ENCODE measurements at regions not wholly inside any gene's neighbourhood (a gene's known extent, or its start where the extent isn't known, plus 50 kb on each side); places are given as distances from the start of the nearest gene placed in this dataset.

DNA sequence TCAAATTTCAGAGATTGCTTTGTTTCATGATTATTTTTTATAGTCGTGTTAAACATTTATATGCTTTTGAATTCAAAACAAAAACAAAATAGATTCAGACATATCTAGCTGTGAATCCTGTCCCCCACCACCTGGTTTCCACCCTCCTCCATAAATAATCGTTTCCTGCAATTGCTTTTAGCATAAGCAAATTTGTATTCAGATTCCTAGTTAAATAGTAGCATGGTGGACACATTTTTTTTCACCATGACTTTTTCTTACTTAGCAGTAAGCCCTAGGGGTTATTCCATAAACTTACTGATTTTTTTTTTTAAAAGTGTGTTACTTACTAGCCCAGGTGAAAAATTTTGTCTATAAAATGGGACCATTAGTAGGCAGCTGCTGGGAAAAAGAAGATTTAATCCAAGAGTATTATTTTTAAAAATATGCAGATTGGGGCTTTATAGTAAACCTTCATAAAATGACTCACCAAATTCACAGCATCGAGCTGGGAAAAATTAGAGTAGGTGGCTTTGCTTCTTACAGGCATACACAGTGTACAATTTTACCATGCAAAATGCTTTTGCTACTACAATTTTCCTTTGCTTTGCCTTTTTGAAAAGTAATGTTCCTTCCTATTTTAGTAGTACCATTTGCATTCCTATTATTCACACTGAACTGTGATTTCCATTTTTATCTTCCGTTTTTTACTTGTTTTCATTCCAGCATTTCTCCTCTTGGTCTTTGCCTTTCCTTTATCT is 117.8 kb downstream of the BTG1 start:
- DNase-seq (ENCODE audit: insufficient read length, low spot score) (no peak), FAIRE-seq (peak; percentile 57)
- no peak for TF ChIP-seq TAF1 (IDR thresholded peaks at IDR 0.05; ENCODE audit: low read depth, low read length)
- TF ChIP-seq SPI1 (IDR thresholded peaks at IDR 0.05; ENCODE audit: low read depth, low read length), result no peak
- TF ChIP-seq POU2F2 (IDR thresholded peaks at IDR 0.05; ENCODE audit: low read depth, low read length), result no peak
- no peak for TF ChIP-seq POLR2AphosphoS5 (IDR thresholded peaks at IDR 0.05; ENCODE audit: low read depth, low read length)
- TF ChIP-seq PAX5 (IDR thresholded peaks at IDR 0.05; ENCODE audit: insufficient read depth, low read length, severe bottlenecking), result no peak
- TF ChIP-seq POLR2A (IDR thresholded peaks at IDR 0.05; ENCODE audit: low read depth, low read length), result no peak

DNA sequence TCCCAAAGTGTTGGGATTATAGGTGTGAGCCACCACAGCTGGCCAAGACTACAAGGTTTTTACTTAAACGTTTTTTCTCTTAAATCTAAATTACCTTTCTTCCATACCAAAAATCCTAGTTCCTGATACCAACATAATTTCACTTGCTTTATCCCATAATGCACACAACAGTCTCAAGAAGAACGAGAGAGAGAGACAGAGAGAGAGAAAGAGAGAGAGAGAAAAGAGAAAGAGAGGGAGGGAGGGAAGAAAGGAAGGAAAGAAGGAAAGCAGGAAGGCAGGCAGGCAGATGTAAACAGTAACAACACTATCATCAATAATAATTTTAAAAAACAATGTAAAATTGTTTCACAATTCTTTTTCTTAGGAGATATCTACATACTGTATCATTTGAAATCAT is 118.4 kb downstream of the BTG1 start:
- TF ChIP-seq POLR2A (IDR thresholded peaks at IDR 0.05; ENCODE audit: low read depth, low read length) (no peak), POU2F2 (IDR thresholded peaks at IDR 0.05; ENCODE audit: low read depth, low read length) (no peak), TAF1 (IDR thresholded peaks at IDR 0.05; ENCODE audit: low read depth, low read length) (no peak), PAX5 (IDR thresholded peaks at IDR 0.05; ENCODE audit: insufficient read depth, low read length, severe bottlenecking) (no peak), SPI1 (IDR thresholded peaks at IDR 0.05; ENCODE audit: low read depth, low read length) (no peak), POLR2AphosphoS5 (IDR thresholded peaks at IDR 0.05; ENCODE audit: low read depth, low read length) (no peak)
- DNase-seq (ENCODE audit: insufficient read length, low spot score), result no peak
- no peak for FAIRE-seq

DNA sequence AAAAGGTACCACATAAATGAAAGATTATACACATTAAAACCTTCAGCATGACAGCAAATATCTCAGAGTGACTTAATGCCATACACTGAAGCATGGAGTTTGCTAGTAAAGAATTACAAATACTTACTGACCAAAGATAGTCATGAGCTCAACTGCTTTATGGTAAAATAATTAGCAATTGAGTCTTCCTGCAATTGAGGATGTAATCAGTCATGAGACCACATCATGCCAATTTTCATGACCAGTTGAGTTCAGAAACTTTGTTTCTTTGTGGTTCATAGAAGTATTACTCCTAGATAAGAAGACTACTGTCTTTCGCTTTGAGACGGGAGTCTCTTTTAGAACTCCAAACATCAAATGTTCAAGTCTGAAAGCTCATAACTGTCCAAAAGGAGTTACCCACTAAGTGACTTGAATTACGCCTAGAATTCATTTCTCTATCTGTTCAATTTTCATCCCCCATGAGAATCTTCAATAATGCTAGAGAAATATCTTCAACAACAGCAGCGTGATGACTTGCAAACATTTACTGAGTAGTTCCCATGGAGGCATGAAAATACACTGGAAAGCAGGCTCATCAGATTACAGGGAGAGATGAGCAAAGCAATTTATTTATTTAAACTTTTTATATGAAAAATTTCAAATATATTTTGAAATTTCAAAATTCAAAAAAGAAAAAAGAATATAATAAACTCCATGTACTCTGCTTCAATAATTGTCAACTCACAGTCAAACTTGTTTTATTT is 120.0 kb downstream of the BTG1 start:
- TF ChIP-seq PAX5 (IDR thresholded peaks at IDR 0.05; ENCODE audit: insufficient read depth, low read length, severe bottlenecking), result no peak
- FAIRE-seq (no peak), DNase-seq (ENCODE audit: insufficient read length, low spot score) (no peak)

DNA sequence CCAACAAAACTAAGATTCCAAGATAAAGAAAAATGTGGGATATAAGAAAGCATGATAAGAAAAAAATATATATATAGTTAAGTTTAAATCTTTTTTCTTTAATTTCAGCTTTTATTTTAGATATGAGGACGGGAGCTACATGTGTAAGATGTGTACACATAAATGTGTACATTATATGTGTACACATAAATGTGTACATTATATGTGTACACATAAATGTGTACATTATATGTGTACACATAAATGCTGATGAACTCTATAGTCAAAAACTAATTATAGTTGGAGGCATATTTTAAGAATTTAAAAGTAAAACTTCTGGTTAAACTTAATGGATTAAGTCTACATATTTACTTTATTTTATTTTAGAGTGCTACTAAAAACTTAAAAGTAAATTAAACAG is 123.6 kb downstream of the BTG1 start:
- no peak for FAIRE-seq
- no peak for DNase-seq (ENCODE audit: insufficient read length, low spot score)
- no peak for TF ChIP-seq PAX5 (IDR thresholded peaks at IDR 0.05; ENCODE audit: insufficient read depth, low read length, severe bottlenecking)
- no peak for TF ChIP-seq SPI1 (IDR thresholded peaks at IDR 0.05; ENCODE audit: low read depth, low read length)
- no peak for TF ChIP-seq POLR2AphosphoS5 (IDR thresholded peaks at IDR 0.05; ENCODE audit: low read depth, low read length)
- no peak for TF ChIP-seq POU2F2 (IDR thresholded peaks at IDR 0.05; ENCODE audit: low read depth, low read length)
- TF ChIP-seq POLR2A (IDR thresholded peaks at IDR 0.05; ENCODE audit: low read depth, low read length), result no peak
- no peak for TF ChIP-seq TAF1 (IDR thresholded peaks at IDR 0.05; ENCODE audit: low read depth, low read length)

DNA sequence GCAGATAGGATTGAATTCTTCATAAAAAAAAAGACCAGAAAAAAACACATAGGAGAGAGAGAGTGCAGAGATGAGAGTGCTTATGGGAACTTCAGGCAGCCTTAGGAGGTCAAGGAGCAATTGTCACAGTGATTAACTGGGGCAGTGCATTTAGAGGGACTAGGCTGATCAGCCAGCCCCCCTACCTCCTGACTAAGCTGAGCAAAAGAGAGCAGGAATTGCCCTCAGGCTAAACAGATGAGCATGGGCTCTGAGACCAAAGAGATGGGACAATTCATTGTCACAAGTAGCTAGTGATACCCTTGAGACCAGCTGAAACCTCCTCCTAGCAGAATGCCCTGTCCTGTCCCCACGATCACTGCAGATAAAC is 124.0 kb downstream of the BTG1 start:
- no peak for FAIRE-seq
- DNase-seq (ENCODE audit: insufficient read length, low spot score), result no peak
- TF ChIP-seq POLR2AphosphoS5 (IDR thresholded peaks at IDR 0.05; ENCODE audit: low read depth, low read length), result no peak
- no peak for TF ChIP-seq PAX5 (IDR thresholded peaks at IDR 0.05; ENCODE audit: insufficient read depth, low read length, severe bottlenecking)
- no peak for TF ChIP-seq POLR2A (IDR thresholded peaks at IDR 0.05; ENCODE audit: low read depth, low read length)
- TF ChIP-seq TAF1 (IDR thresholded peaks at IDR 0.05; ENCODE audit: low read depth, low read length), result no peak
- no peak for TF ChIP-seq SPI1 (IDR thresholded peaks at IDR 0.05; ENCODE audit: low read depth, low read length)
- TF ChIP-seq POU2F2 (IDR thresholded peaks at IDR 0.05; ENCODE audit: low read depth, low read length), result no peak

DNA sequence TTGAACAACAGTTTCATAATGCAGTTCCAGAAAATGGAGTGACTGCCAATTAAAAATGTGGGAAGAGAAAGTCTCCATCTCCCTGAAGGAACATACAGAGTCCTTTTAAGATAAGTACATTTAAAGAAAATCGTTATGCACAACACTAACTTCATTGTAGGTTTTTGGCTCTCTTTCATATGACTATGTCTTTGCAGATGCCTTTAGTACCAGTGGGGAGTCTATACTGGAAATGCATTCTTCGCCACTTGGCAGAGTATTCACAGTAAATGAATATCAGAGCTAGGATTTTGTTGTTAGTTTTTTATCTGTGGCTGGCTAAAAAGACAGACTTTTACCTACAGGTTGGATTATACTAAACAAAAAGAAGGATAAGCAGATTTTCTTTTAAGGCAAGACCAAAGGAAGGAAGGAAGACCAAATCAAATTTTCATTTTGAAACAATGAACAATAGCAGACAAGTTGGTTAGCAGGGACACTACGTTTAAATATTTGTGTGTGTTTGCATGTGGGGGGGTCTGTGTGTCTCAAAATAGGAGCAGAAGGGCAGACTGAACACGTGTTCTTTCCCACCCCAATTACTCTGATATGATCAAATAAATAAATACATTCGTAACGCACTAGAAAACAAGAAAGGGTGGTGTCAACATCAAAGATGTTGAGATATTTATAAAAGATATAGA is 124.5 kb downstream of the BTG1 start:
- TF ChIP-seq POU2F2 (IDR thresholded peaks at IDR 0.05; ENCODE audit: low read depth, low read length), result no peak
- no peak for TF ChIP-seq TAF1 (IDR thresholded peaks at IDR 0.05; ENCODE audit: low read depth, low read length)
- no peak for TF ChIP-seq SPI1 (IDR thresholded peaks at IDR 0.05; ENCODE audit: low read depth, low read length)
- TF ChIP-seq POLR2A (IDR thresholded peaks at IDR 0.05; ENCODE audit: low read depth, low read length), result no peak
- TF ChIP-seq PAX5 (IDR thresholded peaks at IDR 0.05; ENCODE audit: insufficient read depth, low read length, severe bottlenecking), result no peak
- no peak for TF ChIP-seq POLR2AphosphoS5 (IDR thresholded peaks at IDR 0.05; ENCODE audit: low read depth, low read length)
- no peak for FAIRE-seq

DNA sequence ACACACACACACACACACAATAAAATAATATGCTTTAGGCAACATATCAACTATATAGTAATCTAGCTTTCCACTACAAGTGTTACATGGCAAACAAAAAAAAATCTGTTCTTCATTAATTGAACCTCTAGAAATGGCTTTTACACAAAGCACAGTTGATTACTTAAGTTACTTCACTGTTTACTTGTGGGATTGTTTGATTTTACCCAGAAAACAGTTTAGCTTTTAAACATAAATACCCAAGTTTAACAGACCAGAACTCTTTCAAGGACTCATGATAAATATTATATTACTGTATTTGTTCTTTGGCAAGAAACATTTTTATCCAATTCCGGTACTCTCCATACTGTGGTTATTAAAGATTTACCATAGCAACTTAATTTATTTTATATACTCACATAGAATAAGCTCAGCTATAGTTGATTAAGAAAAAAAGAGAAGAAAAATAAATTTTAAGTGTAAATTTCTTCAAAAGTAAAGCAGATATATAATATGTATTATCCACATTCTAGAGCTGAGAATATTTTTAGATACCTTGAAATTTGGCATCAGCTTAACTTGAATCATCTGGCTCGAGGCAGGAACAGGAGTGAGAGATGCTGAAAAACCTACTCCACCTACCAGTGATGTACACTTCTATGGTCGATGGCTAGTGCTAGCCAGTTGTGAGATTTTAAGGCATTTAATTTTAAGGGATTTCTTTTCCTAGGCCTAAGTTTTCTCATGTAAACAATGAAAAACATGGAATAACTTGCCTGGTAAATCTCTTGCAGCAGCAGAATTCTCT is 126.0 kb downstream of the BTG1 start:
- TF ChIP-seq PAX5 (IDR thresholded peaks at IDR 0.05; ENCODE audit: insufficient read depth, low read length, severe bottlenecking) (no peak), SPI1 (IDR thresholded peaks at IDR 0.05; ENCODE audit: low read depth, low read length) (no peak), POU2F2 (IDR thresholded peaks at IDR 0.05; ENCODE audit: low read depth, low read length) (no peak), POLR2A (IDR thresholded peaks at IDR 0.05; ENCODE audit: low read depth, low read length) (no peak), TAF1 (IDR thresholded peaks at IDR 0.05; ENCODE audit: low read depth, low read length) (no peak), POLR2AphosphoS5 (IDR thresholded peaks at IDR 0.05; ENCODE audit: low read depth, low read length) (no peak)
- DNase-seq (ENCODE audit: insufficient read length, low spot score) (no peak), FAIRE-seq (no peak)

More for the DNA sequence above, 124.5 kb downstream of the BTG1 start:
- no peak for DNase-seq (ENCODE audit: insufficient read length, low spot score)

DNA sequence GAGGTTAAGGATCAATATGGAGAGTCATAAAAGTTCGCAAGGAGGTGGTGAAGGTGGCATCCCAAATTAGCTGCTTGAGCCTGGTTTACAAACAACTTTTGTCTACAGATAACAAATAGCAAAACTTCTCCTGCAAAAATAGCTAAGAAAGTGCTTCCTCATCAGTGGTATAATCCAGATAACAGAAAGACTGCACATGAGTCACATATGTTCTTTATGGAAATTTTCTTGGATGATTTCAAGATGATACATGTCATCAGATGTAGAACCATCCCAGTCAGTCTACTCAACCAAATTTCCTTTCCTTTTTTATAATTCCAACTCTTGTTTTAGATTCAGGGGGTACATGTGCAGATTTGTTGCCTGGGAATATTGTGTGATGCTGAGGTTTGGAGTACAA is 133.0 kb downstream of the BTG1 start:
- FAIRE-seq, result no peak
- DNase-seq (ENCODE audit: insufficient read length, low spot score), result no peak

More for the DNA sequence above, 133.0 kb downstream of the BTG1 start:
- no peak for TF ChIP-seq POLR2AphosphoS5 (IDR thresholded peaks at IDR 0.05; ENCODE audit: low read depth, low read length)
- TF ChIP-seq PAX5 (IDR thresholded peaks at IDR 0.05; ENCODE audit: insufficient read depth, low read length, severe bottlenecking), result no peak
- TF ChIP-seq POU2F2 (IDR thresholded peaks at IDR 0.05; ENCODE audit: low read depth, low read length), result no peak
- TF ChIP-seq POLR2A (IDR thresholded peaks at IDR 0.05; ENCODE audit: low read depth, low read length), result no peak
- TF ChIP-seq SPI1 (IDR thresholded peaks at IDR 0.05; ENCODE audit: low read depth, low read length), result no peak
- no peak for TF ChIP-seq TAF1 (IDR thresholded peaks at IDR 0.05; ENCODE audit: low read depth, low read length)

All from GM12891 (cell line).